Sigmoid colon (tissue), 4 donors: ENCODE measurements at regions not wholly inside any gene's neighbourhood (a gene's known extent, or its start where the extent isn't known, plus 50 kb on each side); places are given as distances from the start of the nearest gene placed in this dataset.

Source experiments
- POLR2A ChIP-seq, 2 donors: fragments of 450-650 bp; IDR thresholded peaks; one replicate each; pipeline ENCODE4 v1.6.1; 2016; ENCODE audit warnings: antibody characterized with exemption in 2 of 2, mild to moderate bottlenecking in 2 of 2, moderate library complexity in 2 of 2
- POLR2AphosphoS5 ChIP-seq, 4 donors: sonication (generic); formaldehyde crosslinking; IDR thresholded peaks; one replicate each; pipeline ENCODE4 v1.6.1; 2017; ENCODE audit warnings: antibody characterized with exemption in 4 of 4
- TF ChIP-seq, protein P1 (sequence below), 4 experiments: fragments of 450-650 bp in 3 of 4; fragments of 200-600 bp in 1 of 4; IDR thresholded peaks; one replicate each; pipeline ENCODE4 v1.5.1; 2016 to 2019; ENCODE audit warnings: antibody characterized with exemption in 4 of 4, mild to moderate bottlenecking in 3 of 4, moderate library complexity in 2 of 4

DNA sequence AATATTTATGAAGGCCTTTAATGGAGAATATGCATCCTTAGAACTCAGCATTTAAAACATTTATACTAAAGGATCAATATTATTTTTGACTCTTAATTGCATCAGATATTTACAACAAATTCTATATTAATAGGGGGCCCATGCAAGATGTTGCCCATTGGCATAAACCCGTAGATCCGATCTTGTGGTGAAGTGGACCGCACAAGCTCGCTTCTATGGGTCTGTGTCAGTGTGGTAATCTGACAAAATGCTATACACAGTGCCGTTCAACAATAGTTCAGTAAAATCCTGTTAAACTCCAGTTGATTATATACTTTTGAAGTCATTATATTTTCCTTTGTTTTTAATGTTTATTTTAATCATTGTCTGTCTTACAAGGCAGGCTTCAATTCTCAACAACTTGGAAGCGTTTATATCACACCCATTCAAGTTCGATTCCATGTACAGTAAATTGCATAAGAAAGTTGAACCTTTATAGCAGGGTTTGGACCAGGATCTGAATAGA is 809.2 kb downstream of the USP25 start:
- TF ChIP-seq, protein P1, sequence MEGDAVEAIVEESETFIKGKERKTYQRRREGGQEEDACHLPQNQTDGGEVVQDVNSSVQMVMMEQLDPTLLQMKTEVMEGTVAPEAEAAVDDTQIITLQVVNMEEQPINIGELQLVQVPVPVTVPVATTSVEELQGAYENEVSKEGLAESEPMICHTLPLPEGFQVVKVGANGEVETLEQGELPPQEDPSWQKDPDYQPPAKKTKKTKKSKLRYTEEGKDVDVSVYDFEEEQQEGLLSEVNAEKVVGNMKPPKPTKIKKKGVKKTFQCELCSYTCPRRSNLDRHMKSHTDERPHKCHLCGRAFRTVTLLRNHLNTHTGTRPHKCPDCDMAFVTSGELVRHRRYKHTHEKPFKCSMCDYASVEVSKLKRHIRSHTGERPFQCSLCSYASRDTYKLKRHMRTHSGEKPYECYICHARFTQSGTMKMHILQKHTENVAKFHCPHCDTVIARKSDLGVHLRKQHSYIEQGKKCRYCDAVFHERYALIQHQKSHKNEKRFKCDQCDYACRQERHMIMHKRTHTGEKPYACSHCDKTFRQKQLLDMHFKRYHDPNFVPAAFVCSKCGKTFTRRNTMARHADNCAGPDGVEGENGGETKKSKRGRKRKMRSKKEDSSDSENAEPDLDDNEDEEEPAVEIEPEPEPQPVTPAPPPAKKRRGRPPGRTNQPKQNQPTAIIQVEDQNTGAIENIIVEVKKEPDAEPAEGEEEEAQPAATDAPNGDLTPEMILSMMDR (IDR thresholded peaks at IDR 0.05) = no peak
- TF ChIP-seq POLR2A (IDR thresholded peaks at IDR 0.05) (no peak), POLR2AphosphoS5 (IDR thresholded peaks at IDR 0.05) (no peak)
